ENCODE measurements at regions not wholly inside any gene's neighbourhood (a gene's known extent, or its start where the extent isn't known, plus 50 kb on each side); places are given as distances from the start of the nearest gene placed in this dataset.
"Not testable (repeated sequence)": the region's sequence is repeated elsewhere in the genome, so short reads cannot be mapped to it uniquely, and the experiment has no call there.

DNA sequence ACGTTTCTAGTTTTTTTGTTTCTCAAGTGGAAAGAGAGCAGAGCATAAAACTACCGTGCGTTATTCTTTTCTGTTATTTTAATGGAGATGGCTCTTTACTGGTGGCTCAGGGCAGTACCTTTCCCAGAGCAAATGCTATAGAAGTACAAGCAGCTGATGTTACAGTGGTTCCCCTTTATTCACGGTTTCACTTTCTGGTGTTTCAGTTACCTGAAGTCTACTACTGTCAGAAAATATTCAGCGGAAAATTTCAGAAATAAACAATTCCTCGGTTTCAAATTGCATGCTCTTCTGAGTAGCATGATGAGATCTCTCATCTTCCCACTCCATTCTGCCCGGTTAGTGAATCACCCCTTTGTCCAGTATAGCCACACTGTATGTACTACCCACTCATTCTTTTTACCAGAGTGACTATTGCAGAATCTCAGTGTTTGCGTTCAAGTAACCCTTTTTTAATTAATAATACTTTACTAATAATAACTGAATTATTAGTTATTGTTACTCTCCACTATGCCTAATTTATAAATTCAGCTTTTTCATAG lies 597.5 kb upstream of the ROBO2 start:
- no peak for DNase-seq

DNA sequence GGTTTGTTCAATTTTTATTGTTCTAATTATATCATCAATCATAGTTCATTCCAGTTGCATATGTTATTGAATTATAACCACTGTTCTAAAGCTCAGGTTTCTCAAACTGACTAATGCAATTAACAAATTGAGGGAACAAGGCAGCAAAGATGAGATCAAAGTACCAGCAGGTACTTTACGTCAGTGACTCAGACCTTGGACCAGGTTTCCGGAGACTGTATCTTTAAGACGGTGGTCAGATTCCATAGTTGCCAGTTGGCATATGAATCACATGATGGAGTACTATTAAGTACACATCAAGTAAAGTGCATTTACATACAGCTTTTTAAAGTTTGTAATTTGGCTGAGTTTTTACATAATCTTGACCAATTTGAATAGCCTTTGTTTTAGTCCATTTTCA lies 583.6 kb upstream of the ROBO2 start:
- no peak for DNase-seq

- DNase-seq = no peak
Measured at GRCh38 chr3:76463501-76463900, 576.4 kb upstream of the ROBO2 start.

GRCh38 chr3:76470285-76470684 lies 569.6 kb upstream of the ROBO2 start:
- no peak for DNase-seq

DNA sequence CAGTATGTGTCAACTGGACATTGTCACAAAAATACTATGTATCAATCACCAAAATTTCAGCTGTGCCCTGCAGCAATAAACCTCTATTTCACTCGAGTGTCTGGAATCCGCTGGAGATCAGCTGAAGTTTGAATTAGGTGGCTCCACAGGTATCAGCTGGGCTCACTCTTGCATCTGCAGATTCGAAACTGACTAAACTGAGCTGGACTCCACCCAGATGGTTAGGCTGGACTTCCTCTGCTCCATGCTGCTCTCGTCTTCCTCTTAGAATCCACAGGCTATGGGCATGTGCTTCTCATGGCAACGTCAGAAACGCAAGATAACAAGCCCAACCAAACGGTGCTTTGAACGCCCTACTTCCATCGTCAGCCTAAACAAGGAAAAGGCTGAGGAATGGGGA lies 565.3 kb upstream of the ROBO2 start:
- no peak for DNase-seq

GRCh38 chr3:76479161-76479650 lies 560.7 kb upstream of the ROBO2 start:
- no peak for DNase-seq

- DNase-seq = no peak
Measured at GRCh38 chr3:76482510-76482909, 557.4 kb upstream of the ROBO2 start.

- no peak for DNase-seq
Measured at GRCh38 chr3:76487446-76487845, 552.5 kb upstream of the ROBO2 start.

GRCh38 chr3:76490064-76490463 lies 549.8 kb upstream of the ROBO2 start:
- no peak for DNase-seq

- no peak for DNase-seq
Measured at GRCh38 chr3:76495216-76495615, 544.7 kb upstream of the ROBO2 start.

DNA sequence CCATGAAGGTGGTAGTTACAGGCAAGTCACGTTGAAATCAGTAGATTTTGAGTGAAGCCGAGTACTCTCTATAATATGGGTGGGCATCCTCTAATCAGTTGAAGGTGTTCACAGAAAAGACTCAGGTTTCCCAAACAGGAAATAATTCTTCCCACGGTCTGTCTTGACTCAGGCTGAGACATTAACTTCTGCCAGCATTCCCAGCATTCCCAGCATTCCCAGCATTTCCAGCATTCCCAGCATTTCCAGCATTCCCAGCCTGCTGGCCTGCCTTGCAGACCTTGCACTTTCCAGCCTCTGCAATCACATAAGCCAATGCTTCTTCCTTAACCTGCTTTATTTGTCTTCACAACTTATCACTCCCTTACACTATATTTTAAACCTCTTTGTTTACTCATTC lies 542.3 kb upstream of the ROBO2 start:
- DNase-seq = peak; percentile 17

DNA sequence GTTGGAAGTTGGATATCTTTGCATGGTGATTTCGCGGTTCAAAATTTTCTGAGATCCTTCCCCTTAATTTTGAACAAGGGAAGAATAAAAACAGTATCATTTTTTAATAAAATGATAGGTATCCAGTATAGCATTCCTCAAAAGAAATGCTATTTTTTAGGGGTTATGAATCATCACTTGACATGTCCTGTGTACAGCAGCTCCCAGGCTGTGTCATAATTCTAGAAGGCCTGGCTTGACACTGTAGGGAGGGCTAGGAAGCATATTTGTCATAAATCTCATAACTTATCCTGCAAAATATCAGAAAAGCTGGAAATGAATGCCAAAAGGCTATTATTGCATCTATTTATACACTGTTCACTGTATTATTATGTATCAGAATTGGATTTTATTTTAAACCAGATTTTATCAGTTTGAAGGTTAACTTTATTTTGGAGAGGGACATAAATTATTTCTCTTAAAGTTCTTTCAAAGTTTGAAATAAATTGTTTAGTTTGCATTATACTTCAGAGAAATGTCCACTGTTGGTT lies 539.1 kb upstream of the ROBO2 start:
- DNase-seq = no peak

DNA sequence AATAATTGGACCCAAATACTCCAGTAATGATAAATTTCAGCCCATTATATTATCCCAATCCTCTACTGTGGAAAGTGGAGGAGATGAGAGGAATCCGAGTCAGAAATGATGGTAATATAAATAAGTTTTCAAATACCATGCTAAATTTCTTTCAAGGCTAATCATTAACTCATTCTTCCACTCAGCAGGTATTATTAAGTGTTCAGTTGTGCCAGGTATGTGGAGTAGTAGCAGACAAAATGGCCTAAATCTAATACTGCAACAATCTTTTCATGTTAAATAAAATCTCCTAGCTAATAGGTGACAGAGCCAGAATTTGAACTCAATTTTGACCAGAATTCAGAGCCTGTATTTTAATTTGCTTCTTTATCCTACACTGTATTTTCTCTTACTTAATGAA lies 538.6 kb upstream of the ROBO2 start:
- no peak for DNase-seq

GRCh38 chr3:76502076-76502475 lies 537.8 kb upstream of the ROBO2 start:
- no peak for DNase-seq

GRCh38 chr3:76505202-76505845 lies 534.6 kb upstream of the ROBO2 start:
- DNase-seq = no peak

DNA sequence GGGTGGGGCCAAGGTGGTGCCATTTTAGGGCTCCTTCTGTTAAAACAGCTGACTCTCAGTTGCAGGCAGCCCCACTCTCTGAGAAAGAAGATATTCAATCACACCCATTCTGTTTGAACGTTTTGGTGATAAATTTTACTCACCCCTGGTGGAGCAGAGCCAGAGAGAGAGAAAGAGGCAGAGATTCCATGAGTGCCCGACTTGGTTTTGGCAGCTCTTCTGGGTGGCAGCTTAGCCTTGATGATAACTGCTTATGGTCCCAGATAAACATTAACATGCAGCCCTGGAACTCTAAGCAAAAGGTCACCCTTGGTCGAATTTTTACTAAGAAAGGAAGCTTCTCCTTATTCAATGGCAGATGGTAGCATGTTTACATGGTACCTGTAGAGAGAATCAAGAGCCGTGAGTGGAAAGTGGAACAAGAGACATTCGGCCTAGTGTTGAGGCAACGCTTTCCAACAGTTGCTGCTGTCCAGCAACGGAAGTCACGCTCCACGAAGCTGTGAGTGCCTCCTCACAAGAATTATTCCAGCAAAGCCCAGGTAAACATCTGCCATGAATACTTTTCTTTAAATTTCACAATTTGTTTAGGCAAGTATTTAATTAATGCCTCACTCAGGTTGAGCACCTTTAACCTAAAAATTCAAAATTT lies 530.6 kb upstream of the ROBO2 start:
- no peak for DNase-seq

GRCh38 chr3:76514836-76515235 lies 525.1 kb upstream of the ROBO2 start:
- no peak for DNase-seq

DNA sequence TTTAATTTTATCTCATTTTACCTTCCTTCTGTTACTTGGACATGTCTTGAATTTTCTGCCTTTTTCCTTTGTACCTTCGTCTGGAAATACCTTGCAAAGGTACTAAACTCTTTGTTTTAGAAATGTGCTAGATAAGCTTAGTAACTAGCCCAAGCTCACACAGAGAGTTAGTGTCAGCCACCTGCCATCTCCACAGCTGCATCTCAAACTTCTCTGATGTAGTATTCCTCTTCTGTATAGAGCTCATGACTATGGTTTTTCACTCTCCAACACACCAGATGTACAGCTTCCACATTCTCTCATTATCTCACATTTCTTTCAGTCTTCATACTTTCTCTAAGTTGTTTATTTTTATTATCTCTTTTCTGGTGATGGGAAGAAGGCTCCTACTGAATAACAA lies 516.6 kb upstream of the ROBO2 start:
- no peak for DNase-seq

DNA sequence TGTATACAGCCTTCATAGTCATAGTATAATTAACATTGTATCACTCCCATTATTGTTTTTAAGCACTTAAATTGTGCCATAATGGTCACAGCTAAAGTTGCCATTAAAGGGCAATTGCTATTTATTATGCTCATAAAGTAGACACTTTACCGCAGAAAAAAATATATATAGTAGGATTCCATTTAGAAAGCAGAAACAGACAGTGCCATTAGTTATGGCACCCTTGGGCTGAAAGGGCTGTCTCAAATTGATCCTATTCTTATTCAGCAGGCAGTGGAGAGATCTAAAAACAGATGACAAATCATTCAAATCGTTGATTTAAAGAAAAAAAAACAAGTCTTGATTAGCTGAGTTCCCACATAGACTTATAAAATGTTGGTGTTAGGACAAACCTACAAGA lies 514.2 kb upstream of the ROBO2 start:
- no peak for DNase-seq

DNA sequence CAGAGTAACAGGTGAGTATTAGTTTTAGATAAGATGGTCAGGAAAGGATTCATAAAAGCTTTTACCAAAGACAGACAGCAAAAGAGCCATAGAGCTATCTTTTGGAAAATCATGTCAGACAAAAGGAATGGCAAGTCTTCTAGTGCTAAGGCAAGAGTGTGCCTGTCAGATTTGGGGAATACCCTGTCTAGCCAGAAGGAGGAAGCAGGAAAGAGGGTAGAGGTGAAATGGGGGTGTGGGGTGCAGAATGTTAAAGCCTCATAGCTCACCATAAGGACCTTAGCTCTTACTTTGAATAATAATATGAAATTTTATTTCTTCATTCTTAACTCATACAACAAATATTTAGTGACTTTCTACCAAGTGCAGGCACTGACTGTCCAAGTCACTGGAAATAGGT lies 512.1 kb upstream of the ROBO2 start:
- no peak for DNase-seq

- no peak for DNase-seq
Measured at GRCh38 chr3:76532158-76532822, 507.6 kb upstream of the ROBO2 start.

DNA sequence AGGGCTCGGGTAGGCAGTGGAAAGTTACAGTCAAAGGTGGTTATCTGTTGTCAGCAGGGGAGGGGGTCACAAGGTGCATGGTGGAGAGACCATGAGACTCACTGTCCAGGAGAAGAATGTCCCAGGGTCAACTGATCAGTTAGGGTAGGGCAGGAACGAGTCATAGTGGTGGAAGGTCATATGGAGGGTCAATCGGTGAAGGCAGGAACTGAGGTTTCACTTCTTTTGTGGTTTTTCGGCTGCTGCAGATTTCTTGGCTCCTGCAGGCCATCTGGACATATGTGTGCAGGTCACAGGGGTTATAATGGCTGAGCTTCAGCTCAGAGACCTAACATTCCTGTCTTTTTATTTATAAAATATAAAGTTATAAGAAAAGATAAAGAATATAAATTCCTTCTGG lies 506.2 kb upstream of the ROBO2 start:
- DNase-seq = not testable (repeated sequence)

GRCh38 chr3:76537857-76538256 lies 502.0 kb upstream of the ROBO2 start:
- DNase-seq = not testable (repeated sequence)

GRCh38 chr3:76547674-76548073 lies 492.2 kb upstream of the ROBO2 start:
- no peak for DNase-seq

Data from 8988T (cell line).